ENCODE measurements at regions not wholly inside any gene's neighbourhood (a gene's known extent, or its start where the extent isn't known, plus 50 kb on each side); places are given as distances from the start of the nearest gene placed in this dataset.

- H3K4me3 ChIP-seq (replicated peaks in 1 of 4; ENCODE audit: control extremely low read depth in 1 of 4, insufficient read depth in 1 of 4, low read depth in 3 of 4, low read length in 4 of 4) = no peak overlapping the region
- TF ChIP-seq EZH2 (IDR thresholded peaks at IDR 0.05; ENCODE audit: low read length, missing control alignments) (no peak), CTCF (conservative IDR thresholded peaks at IDR 0.05 in 1 of 2, IDR thresholded peaks at IDR 0.05 in 1 of 2; ENCODE audit: low read depth in 1 of 2, low read length in 2 of 2) (no peak)
These were observed 110.3 kb upstream of the PDE5A start for GRCh38 chr4:119738901-119739300.

GRCh38 chr4:119736559-119736958, 108.0 kb upstream of the PDE5A start:
- Histone ChIP-seq H3K79me2 (ENCODE audit: control insufficient read depth, insufficient read depth, low read length) (no peaks in the 10 kb centered on the region), H3K4me1 (ENCODE audit: control insufficient read depth, extremely low read depth, insufficient read depth, low read length) (peaks cover 29% of the 10 kb centered on the region), H2AFZ (ENCODE audit: low read length) (no peak overlapping the region), H3K27me3 (ENCODE audit: control insufficient read depth, insufficient read depth, low read length) (no peaks in the 10 kb centered on the region), H4K20me1 (ENCODE audit: control insufficient read depth, extremely low read depth, insufficient read depth, low read length) (no peaks in the 10 kb centered on the region), H3K9ac (ENCODE audit: insufficient read depth, low read length) (no peak overlapping the region), H3K9me3 (ENCODE audit: control insufficient read depth, insufficient read depth, low read depth, low read length) (no peaks in the 10 kb centered on the region), H3K27ac (ENCODE audit: insufficient read depth, low read length) (no peak overlapping the region), H3K4me3 (replicated peaks in 1 of 4; ENCODE audit: control extremely low read depth in 1 of 4, insufficient read depth in 1 of 4, low read depth in 3 of 4, low read length in 4 of 4) (no peak overlapping the region), H3K36me3 (ENCODE audit: control insufficient read depth, insufficient read depth, low read length) (no peaks in the 10 kb centered on the region), H3K4me2 (ENCODE audit: extremely low read depth, insufficient read depth, low read length) (no peak overlapping the region)
- no peak for DNase-seq (ENCODE audit: low read depth in 2 of 2)
- TF ChIP-seq CTCF (conservative IDR thresholded peaks at IDR 0.05 in 1 of 2, IDR thresholded peaks at IDR 0.05 in 1 of 2; ENCODE audit: low read depth in 1 of 2, low read length in 2 of 2) (no peak), EZH2 (IDR thresholded peaks at IDR 0.05; ENCODE audit: low read length, missing control alignments) (no peak)

More at GRCh38 chr4:119738901-119739300, 110.3 kb upstream of the PDE5A start:
- Histone ChIP-seq H3K36me3 (ENCODE audit: control insufficient read depth, insufficient read depth, low read length) (no peaks in the 10 kb centered on the region), H3K4me1 (ENCODE audit: control insufficient read depth, extremely low read depth, insufficient read depth, low read length) (peaks cover 14% of the 10 kb centered on the region), H3K9me3 (ENCODE audit: control insufficient read depth, insufficient read depth, low read depth, low read length) (no peaks in the 10 kb centered on the region), H4K20me1 (ENCODE audit: control insufficient read depth, extremely low read depth, insufficient read depth, low read length) (no peaks in the 10 kb centered on the region), H3K27ac (ENCODE audit: insufficient read depth, low read length) (no peak overlapping the region), H2AFZ (ENCODE audit: low read length) (no peak overlapping the region), H3K9ac (ENCODE audit: insufficient read depth, low read length) (no peak overlapping the region), H3K79me2 (ENCODE audit: control insufficient read depth, insufficient read depth, low read length) (no peaks in the 10 kb centered on the region), H3K4me2 (ENCODE audit: extremely low read depth, insufficient read depth, low read length) (no peak overlapping the region), H3K27me3 (ENCODE audit: control insufficient read depth, insufficient read depth, low read length) (no peaks in the 10 kb centered on the region)
- no peak for DNase-seq (ENCODE audit: low read depth in 2 of 2)

DNA sequence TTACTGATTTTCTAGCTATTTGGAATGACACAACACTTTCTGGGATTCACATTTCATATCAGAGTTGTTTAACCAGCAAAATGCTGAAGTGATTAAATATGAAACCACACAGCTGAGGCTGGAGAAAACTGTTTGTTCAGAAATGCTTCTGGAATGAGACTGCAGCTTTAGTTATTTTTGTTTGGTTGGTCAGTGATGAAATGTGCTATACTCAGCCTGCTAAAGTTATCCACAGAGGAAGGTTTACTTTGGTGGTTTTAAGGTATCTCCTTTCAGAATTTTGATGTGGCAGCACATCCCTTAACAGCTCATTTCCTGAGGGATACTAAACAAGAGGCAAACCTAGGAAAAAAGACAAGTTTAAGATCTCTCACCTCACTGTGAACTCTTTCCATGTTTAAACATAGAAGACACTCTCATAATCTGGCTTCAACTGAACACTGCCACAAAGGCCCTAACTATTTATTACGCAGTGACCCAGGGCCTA, 106.6 kb upstream of the PDE5A start:
- H3K27me3 ChIP-seq (ENCODE audit: control insufficient read depth, insufficient read depth, low read length) = no peaks in the 10 kb centered on the region
- H2AFZ ChIP-seq (ENCODE audit: low read length) = no peak overlapping the region
- no peaks in the 10 kb centered on the region for H4K20me1 ChIP-seq (ENCODE audit: control insufficient read depth, extremely low read depth, insufficient read depth, low read length)
- TF ChIP-seq EZH2 (IDR thresholded peaks at IDR 0.05; ENCODE audit: low read length, missing control alignments) = no peak
- no peak for TF ChIP-seq CTCF (conservative IDR thresholded peaks at IDR 0.05 in 1 of 2, IDR thresholded peaks at IDR 0.05 in 1 of 2; ENCODE audit: low read depth in 1 of 2, low read length in 2 of 2)
- H3K4me1 ChIP-seq (ENCODE audit: control insufficient read depth, extremely low read depth, insufficient read depth, low read length) = peaks cover 42% of the 10 kb centered on the region
- H3K4me3 ChIP-seq (replicated peaks in 1 of 4; ENCODE audit: control extremely low read depth in 1 of 4, insufficient read depth in 1 of 4, low read depth in 3 of 4, low read length in 4 of 4) = no peak overlapping the region
- H3K36me3 ChIP-seq (ENCODE audit: control insufficient read depth, insufficient read depth, low read length) = no peaks in the 10 kb centered on the region
- H3K9ac ChIP-seq (ENCODE audit: insufficient read depth, low read length) = no peak overlapping the region
- H3K27ac ChIP-seq (ENCODE audit: insufficient read depth, low read length) = peak overlapping the region; percentile 28
- DNase-seq (ENCODE audit: low read depth in 2 of 2) = peak; percentile 99
- H3K9me3 ChIP-seq (ENCODE audit: control insufficient read depth, insufficient read depth, low read depth, low read length) = no peaks in the 10 kb centered on the region
- H3K4me2 ChIP-seq (ENCODE audit: extremely low read depth, insufficient read depth, low read length) = no peak overlapping the region
- H3K79me2 ChIP-seq (ENCODE audit: control insufficient read depth, insufficient read depth, low read length) = no peaks in the 10 kb centered on the region

Measured in fibroblast of lung (primary cell).